HUDEP-2 (cell line): ENCODE measurements at regions not wholly inside any gene's neighbourhood (a gene's known extent, or its start where the extent isn't known, plus 50 kb on each side); places are given as distances from the start of the nearest gene placed in this dataset.

ENCODE experiments used
- DNase-seq, 76 experiments: peaks; one replicate each; lab custom pipeline; 2025; ENCODE audit not compliant: unreplicated experiment in 76 of 76; lab: John Stamatoyannopoulos, UW

DNA sequence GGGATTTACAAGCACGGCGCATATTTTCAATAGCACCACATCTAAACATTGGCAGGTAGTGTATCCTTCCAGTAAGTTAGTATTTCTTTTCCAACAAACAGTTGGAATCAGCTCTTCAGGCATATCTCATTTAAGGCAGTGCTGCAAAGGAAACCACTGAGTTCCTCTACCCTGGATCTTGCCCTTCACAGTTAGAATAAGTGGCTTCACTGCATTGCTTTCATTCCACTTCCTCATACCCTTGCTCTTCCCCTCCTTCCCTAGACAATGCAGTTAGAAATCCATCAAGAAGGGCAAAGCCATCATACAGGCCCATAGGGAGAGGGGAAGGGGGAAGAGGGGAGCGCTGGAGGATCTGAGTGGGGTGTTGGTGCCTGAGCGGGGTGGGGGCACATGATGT is 173.7 kb downstream of the FBXO15 start:
- no peak for DNase-seq

DNA sequence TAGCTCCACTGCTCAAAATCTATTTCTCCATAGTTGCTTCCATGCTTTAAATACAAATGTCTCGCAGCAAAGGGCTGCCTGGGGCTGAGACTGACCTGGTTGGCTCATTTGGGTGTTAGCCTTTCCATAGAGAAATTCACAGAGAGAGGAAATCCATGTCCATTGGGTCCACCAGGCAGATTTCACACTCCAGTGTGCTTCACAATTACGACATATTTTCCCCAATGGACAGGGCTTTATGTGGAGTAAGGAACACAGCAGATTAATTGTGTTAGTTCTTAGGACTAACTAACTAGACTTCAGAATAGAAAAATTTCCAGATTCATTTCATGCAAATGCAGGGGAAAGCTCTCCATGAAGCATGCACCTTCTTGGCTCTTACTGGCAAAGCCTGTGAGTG is 180.7 kb downstream of the FBXO15 start:
- no peak for DNase-seq

DNA sequence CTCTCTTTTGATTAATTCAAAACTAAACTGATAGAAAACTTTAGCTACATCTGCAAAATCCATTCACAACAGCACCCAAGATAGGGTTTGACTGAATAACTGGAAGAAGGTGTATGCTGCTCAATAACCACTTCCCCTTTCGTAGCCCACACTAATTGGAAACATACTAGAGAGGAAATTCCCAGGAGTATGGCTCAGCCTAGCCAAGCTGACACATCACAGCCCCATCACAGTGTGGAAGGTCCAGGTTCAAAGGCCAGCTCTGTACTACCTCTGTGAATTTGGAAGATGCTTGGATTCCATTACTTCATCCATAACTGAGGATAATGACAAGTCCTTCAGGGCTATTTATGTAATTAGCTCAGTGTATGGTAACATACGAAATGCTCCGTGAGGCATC is 185.4 kb downstream of the FBXO15 start:
- DNase-seq: no peak

DNA sequence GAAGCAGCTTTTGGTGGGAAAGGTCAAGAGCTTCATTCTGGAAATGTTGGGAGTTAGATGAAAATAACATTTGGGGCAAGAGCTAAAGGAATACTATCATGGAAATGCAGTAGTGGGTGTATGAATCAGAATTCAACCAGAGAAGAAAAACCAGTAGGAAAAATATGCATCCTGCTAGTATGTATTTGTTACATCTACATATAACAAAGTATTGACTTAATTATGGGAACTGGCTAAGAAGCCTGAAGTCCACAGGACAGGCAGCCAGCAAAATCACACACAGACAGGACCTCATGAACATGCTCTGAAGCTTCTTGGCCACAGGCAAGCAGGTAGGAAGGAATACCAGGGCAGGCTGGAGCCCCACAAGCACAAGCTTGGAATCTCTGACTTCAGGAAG is 185.8 kb downstream of the FBXO15 start:
- no peak for DNase-seq

DNA sequence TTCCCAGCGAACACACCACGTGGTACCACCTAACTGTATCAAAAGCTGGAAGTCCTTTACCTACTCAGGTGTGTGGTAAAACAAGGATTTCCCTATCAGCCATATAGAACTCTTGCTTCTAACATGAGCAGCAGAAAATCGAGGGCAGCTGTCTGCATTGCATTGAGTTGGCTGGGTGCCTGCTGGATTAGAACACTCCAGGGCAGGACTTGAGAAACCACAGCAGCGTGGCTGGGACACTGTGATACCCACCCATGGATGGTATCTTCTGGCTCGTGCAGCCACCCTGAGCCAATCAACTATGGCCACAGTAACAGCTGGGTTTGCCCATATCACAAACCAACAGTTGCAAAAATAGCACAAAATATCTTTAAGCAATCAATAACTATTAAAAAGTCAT is 188.3 kb downstream of the FBXO15 start:
- DNase-seq: peak in 55 of 76 experiments; percentile 2 to 74 (median 26)

DNA sequence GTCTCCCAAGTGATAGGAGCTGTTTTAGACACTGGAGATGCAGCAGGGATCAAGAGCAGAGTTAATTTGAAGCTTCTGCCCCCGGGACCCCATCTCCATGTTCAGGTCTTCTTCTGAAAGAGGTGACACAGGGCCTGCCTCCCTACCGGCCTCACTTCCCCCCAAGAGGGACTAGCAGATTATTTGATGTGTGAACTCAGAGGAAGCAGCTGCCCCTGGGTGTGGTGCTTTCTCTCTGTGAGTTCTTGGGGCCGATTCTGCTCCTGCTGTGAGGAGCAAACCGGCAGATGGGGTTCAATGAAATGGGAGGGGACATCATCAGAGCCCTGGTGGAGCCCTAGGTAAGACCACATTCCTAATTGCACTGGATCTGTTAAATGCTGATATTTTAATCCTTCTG is 193.4 kb downstream of the FBXO15 start:
- no peak for DNase-seq

DNA sequence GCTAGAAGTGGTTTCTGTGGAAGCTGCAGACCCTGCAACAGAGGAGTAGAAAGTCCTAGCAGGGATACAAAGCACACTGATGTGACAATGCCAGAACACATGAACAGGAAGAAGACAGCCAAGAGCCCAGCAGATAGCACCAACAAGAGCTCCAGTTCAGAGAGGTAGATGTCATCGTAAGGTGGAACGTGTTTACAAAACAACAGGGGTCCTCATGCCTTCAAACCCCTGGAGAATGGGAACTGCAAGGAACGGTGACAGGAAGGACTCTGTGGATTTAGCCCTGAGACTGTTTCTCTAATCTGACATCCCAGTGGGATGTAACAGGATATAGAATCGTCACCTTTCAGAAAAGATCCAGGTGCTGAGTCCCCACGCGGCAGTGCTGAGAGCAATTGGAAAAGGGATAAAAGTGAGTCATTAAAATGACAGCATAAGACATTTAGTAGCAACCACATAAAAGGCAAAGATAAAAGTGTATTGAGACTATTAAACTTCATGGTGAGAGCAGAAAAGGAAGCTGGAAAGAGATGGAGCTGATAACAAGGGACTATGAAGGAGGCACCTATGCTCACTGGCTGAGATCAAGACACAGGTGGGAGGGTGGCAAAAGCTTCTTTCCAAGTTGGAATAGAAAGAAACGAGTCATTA is 195.2 kb downstream of the FBXO15 start:
- no peak for DNase-seq

DNA sequence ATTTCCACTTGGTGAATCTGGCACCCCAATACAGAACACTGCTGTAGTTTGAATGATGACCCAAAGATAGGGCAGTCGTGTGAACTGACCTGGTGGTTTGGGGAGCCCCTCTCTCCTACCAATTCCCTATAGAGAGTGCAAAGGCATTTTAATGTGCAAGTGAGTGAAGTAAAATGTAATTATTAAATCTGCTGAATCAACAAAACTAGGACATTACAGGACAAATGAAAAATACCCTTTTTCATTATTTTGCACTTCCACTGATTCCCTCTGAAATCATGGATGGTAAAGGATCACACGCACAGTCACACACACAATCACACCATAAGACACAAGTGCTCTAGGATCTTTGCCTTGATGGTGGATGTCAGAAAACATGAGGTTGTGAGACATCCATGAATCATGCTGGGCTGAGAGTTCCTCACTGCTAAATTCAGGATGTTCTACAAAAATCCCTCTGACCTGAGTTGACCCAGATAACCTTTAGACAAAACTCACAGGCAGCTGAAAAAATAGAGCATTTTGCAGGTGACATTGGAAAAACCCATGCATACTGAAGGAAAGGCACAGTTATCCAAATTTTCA is 197.4 kb downstream of the FBXO15 start:
- no peak for DNase-seq

DNA sequence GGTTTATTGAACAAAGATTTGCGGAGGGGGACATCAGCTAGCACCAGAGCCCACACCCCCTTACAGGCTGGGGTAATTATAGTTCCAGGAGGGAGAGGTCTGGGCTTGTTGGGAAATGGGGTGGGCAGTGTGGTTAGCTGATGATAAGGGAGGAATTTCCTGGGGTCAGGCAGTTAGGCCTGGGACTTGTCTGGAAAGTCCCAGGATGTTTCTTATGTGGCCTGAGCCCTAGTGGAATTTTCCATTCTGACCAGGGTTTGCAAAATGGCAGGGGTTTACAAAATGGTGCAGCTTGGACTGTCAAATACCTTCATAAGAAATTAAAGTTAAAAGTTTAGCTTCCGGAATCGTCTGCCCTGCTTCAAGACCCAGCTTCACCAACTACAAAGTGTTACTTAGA is 199.1 kb downstream of the FBXO15 start:
- no peak for DNase-seq

DNA sequence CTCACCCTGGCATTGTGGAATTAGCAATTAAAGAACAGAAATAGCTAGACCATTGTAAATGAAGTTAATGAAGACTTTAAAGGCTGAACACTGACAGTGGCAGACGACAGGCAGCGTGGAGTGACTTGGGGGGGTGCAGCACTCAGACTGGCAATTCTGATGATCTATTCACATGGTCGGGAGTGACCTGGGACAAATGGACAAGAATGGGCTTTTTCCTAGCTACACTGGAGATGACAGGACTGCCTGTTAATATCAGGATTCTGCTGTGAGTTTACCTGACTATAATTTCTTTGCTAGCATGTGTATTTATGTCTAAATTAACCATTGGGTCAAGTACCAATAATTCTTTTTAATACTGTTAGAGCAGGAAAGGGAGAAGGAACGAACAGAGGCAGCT is 199.6 kb downstream of the FBXO15 start:
- DNase-seq: no peak

DNA sequence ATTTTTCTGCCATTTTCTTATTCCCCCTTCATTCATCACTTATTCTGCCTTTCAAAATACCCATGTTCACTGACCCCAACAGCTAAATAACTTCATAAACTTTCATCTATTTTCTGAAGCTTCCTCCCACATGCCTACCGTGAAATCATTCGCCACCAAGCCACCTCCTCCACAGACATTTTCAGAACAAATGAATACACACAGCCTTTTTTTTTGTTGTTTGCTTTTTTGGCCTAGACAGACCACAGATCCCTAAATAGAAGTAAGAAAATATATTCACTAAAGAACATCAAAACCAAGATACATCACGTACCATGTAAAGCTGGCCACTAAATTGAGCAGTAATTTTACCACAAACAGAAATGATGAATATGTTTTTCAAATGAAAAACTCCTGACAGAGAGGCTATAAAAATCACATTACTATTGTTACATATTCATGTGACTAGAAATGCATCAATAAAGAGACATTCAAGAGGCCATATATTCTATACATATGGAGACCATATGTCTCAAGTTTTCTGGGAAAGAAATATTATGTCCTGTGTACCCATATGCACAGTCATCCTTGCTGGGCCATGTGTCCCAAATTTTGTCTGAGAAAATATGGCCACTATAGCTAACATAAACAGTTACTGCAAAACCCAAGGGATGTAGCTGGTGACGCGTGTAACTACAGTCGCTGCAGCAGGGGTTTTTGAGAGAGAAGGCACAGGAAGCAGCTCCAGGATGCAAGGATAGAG is 200.3 kb downstream of the FBXO15 start:
- DNase-seq: no peak

DNA sequence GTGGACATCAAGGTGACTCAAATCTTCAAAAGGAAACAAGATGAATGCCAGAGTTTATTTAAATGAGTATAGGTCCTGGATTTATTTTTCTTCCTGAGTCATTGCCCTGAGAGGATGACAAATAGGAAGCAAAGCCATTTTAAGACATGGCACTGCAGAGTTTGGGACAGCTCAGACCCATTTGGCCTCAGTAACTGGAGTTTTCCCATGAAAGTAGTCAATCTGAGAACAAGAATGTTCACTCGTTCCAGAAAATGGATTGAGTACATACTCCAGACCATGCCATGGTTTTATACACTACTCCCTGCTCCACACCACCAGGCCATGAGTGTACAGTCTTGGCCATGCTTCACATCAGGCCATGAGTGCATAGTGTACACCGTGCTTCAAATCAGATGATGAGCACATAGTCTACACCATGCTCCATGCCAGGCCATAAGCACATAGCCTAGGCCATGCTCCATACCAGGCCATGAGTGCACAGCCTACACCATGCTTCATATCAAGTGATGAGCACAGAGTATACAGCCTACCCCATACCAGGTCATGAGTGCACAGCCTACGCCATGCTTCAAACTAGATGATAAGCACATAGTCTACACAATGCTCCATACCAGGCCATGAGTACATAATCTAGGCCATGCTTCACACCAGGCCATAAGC is 202.4 kb downstream of the FBXO15 start:
- DNase-seq: no peak

DNA sequence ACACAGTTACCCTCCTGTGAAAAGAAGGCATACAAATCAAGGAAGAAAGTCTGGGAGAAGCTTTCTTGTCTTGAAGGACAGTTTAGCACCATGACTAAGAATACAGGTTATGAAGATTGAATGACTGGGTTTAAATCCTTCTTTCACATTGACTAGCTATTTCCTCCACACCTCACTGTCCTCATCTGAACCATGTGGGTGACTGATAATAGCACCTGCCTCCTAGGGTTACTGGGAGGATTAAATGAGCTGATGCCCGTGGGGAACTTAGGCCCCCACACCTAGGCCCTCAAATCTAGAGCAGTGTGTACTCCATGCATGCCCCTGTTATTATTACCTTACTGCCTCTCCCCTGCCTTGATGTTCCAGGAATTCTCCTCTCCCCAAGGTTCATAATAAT is 202.9 kb downstream of the FBXO15 start:
- DNase-seq: no peak

DNA sequence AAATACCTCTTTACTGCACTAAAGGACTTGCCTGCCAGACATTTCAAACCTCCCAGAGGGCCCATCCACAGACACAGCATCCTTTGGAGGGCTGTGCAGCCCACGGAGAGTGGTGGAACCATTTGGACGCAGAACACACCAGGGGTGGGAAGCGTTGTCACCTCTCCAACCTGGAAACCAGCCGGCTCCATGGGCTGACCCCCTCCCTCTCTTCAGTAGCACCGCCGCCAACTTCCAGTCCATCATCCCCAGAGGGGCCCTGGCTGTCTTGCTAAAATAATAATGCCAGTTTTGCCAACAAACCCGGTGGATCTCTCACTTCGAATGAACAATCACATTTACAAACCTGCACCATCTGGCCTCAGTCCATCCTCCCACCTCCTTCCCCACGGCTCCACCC is 203.9 kb downstream of the FBXO15 start:
- DNase-seq: no peak

DNA sequence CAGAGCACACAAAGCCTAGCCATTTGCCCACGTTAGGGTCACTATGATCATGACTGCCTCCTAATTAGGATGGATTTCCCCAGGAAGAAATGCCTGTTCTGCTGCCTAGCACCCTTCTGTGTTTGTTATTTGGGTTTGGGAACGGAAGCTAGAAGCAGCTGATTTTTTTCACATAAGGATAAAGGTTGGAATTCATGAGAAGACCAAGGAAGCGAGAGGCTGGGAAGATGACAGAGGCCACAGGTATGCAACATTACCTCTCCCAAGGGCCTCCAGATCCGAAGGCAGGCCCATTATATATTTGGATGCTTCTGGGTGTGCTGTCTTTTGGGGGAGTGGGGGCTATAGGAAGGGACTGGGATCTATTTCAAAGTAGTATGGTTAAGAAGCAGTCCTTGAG is 204.7 kb downstream of the FBXO15 start:
- DNase-seq: no peak

DNA sequence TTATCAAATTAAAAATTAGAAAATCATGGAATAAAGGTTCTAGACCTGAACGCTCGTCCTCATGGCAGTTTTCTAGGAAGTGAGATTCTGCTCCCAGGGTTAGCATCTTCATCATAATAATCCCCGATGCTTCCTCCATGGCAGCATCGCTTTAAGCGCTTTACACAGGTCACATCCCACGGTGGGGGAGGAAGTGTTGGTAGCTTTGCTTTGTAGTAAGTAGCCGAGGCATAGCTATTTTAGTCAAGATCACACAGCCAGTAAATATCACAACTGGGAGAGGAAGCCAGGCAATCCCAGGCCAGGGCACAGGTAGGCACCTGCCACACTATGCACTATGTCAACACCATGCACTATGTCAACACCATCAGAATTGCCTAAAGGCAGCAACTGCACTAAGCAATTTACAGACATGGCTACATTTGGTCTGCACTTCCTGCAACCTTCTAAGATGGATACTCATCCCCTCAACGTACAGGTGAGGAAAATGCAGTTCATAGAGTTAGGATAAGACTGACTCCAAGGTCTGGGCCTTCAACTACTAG is 205.5 kb downstream of the FBXO15 start:
- DNase-seq: no peak

DNA sequence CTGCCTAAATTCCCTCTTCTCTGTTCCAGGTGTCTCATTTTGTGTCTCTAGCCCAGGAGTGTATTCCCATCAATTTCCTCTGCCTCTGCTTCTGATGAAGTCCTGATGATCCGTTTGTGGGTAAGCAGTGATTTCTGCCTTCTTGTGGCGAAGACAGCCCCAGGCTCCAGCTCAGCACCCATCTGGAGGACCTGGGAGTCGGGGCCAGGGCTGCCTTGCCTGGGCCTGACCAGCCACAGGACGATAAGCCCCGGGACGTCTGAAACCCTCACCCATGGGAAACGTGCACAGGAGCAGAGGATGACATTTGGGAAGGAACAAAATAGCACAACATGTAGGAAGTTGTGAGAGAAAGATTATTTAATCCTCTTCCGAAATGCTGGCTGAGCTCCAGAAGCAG is 206.9 kb downstream of the FBXO15 start:
- DNase-seq: no peak

DNA sequence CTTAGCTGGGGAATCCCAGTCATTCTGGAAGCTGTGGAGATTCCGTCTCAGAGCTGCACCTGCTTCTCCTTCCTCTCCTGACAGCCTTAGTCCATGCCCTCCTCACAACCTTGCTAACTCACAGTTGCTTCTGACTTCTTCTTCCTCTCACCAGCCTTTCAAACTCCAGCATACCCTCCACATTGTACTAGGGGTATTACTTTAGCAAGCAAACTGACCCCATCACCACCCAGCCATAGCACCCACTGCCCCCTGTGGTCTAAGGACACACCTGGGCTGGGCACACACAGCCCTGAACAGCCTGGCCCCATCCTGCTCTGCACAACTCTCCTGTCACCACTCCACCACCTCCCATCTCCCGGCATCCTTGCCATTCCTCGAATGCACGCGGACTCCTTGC is 208.2 kb downstream of the FBXO15 start:
- no peak for DNase-seq

DNA sequence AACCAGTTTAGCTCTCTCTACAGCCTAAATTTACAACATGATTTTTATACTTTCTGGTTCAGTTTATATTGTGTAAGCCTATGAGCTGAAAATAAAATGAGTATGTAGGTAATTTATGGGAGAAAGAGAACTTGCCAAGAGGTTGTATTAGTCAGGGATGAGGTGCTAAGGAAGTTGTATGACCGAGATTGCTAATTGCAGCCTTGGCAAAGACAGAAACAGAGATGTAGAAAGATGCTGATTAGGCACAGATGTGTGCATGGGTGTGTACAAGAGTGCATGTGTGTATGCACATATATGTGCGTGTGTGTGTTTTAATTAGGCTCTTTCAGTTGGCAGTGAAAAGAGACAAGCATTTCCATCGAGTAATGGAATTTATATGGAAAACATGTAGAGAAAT is 213.9 kb downstream of the FBXO15 start:
- no peak for DNase-seq

DNA sequence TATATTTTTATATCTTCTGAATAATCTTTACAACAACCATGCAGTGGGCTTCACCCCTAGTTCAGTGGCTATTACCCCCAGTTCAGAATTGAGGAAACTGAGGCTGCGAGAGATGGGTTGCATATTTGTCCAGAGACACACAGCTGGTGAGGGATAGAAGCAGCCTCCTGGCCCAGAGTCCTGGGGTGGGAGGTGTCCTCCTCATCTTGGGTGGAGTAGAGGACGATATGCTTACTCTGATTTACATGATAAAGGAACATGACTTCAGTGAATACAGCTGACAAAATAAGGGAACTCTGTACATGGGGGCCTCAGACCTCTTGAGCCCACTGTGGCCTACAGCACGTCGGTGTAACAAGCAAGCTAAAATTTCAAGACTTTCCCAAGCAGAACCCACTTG is 214.7 kb downstream of the FBXO15 start:
- DNase-seq: no peak

DNA sequence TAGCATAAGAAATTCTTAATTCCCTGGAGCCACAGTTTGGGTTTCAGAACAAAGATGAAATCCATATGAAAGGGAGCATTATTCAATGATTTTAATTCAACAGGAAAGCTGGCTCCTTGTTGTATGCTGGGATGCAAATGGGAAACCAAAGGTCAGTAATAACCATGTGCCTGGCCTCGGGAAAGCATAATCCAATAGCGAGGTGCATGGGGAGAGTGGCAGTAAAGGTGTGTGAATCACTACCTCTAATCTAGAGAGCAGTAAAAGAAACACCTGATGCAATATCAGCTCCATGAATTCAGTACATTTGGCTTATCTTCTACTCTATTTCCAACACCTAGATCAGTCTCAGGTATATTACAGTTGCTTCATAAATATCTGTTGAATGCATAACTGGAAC is 220.1 kb downstream of the FBXO15 start:
- no peak for DNase-seq
